GM18517 (cell line): ENCODE measurements at regions not wholly inside any gene's neighbourhood (a gene's known extent, or its start where the extent isn't known, plus 50 kb on each side); places are given as distances from the start of the nearest gene placed in this dataset.

ENCODE experiments used
- ATAC-seq: cut with Tn5 transposase; IDR thresholded peaks from one replicate; pipeline ENCODE4 v1.9.1; 2021; ENCODE audit warnings: mild to moderate bottlenecking, moderate library complexity; ENCODE audit not compliant: unreplicated experiment

- ATAC-seq = no peak
Measured at GRCh38 chr20:20939006-20939405, 167.2 kb downstream of the LINC00237 start.

- no peak for ATAC-seq
Measured at GRCh38 chr20:20938599-20938998, 167.6 kb downstream of the LINC00237 start.

GRCh38 chr20:20938131-20938530 lies 168.0 kb downstream of the LINC00237 start:
- ATAC-seq = no peak

GRCh38 chr20:20933142-20933958 lies 172.8 kb downstream of the LINC00237 start:
- no peak for ATAC-seq

GRCh38 chr20:20932156-20932555 lies 174.0 kb downstream of the LINC00237 start:
- ATAC-seq = no peak

- ATAC-seq = no peak
Measured at GRCh38 chr20:20931632-20932031, 174.5 kb downstream of the LINC00237 start.

GRCh38 chr20:20931024-20931423 lies 175.1 kb downstream of the LINC00237 start:
- no peak for ATAC-seq

- ATAC-seq = no peak
Measured at GRCh38 chr20:20930500-20930899, 175.7 kb downstream of the LINC00237 start.

GRCh38 chr20:20929341-20929740 lies 176.8 kb downstream of the LINC00237 start:
- ATAC-seq = no peak

GRCh38 chr20:20926222-20926905 lies 179.8 kb downstream of the LINC00237 start:
- no peak for ATAC-seq

- no peak for ATAC-seq
Measured at GRCh38 chr20:20920433-20920832, 185.7 kb downstream of the LINC00237 start.

- ATAC-seq = no peak
Measured at GRCh38 chr20:20915844-20916243, 190.3 kb downstream of the LINC00237 start.

- no peak for ATAC-seq
Measured at GRCh38 chr20:20904501-20904831, 192.0 kb upstream of the RALGAPA2 start.

- no peak for ATAC-seq
Measured at GRCh38 chr20:20903773-20904500, 191.5 kb upstream of the RALGAPA2 start.

GRCh38 chr20:20897922-20898321 lies 185.5 kb upstream of the RALGAPA2 start:
- ATAC-seq = no peak

GRCh38 chr20:20897145-20897544 lies 184.7 kb upstream of the RALGAPA2 start:
- no peak for ATAC-seq

GRCh38 chr20:20896606-20897005 lies 184.2 kb upstream of the RALGAPA2 start:
- no peak for ATAC-seq

GRCh38 chr20:20895537-20895936 lies 183.1 kb upstream of the RALGAPA2 start:
- ATAC-seq = no peak

- ATAC-seq = no peak
Measured at GRCh38 chr20:20894753-20895152, 182.3 kb upstream of the RALGAPA2 start.

GRCh38 chr20:20894280-20894679 lies 181.8 kb upstream of the RALGAPA2 start:
- ATAC-seq = no peak

GRCh38 chr20:20892328-20892727 lies 179.9 kb upstream of the RALGAPA2 start:
- no peak for ATAC-seq

- ATAC-seq = no peak
Measured at GRCh38 chr20:20890751-20891150, 178.3 kb upstream of the RALGAPA2 start.
